Neural cell (in vitro differentiated cells): ENCODE measurements at regions not wholly inside any gene's neighbourhood (a gene's known extent, or its start where the extent isn't known, plus 50 kb on each side); places are given as distances from the start of the nearest gene placed in this dataset.

Source experiments
- H2AFZ ChIP-seq: fragments of 200-600, 300-800 bp; sonication (generic), shearing (Covaris generic); 2 replicates; pipeline ENCODE4 v1.6.0; 2014; ENCODE audit warnings: low read depth, mild to moderate bottlenecking, antibody characterized with exemption, low read length, moderate library complexity
- H3F3A ChIP-seq: fragments of 200-600 bp; shearing (Covaris generic); 2 replicates; pipeline ENCODE4 v1.6.1; 2016; ENCODE audit warnings: mild to moderate bottlenecking, moderate library complexity, mixed read lengths, antibody characterized with exemption, low read length; ENCODE audit not compliant: insufficient read depth, poor library complexity, severe bottlenecking
- H3K27ac ChIP-seq: fragments of 200-600, 300-800 bp; sonication (generic), shearing (Covaris generic); 2 replicates; pipeline ENCODE4 v1.5.1; 2014; ENCODE audit warnings: mild to moderate bottlenecking, low read length, moderate library complexity
- H3K27me3 ChIP-seq: fragments of 300-800, 200-600 bp; sonication (generic), shearing (Covaris generic); 2 replicates; pipeline ENCODE4 v1.6.0; 2014; ENCODE audit warnings: mild to moderate bottlenecking, low read depth, low read length, moderate library complexity; ENCODE audit not compliant: insufficient read depth
- H3K36me3 ChIP-seq: fragments of 300-800, 200-600 bp; sonication (generic), shearing (Covaris generic); 2 replicates; pipeline ENCODE4 v1.5.1; 2014; ENCODE audit warnings: mild to moderate bottlenecking, antibody characterized with exemption, low read length, moderate library complexity; ENCODE audit not compliant: insufficient read depth
- H3K4me2 ChIP-seq: fragments of 300-800, 200-600 bp; sonication (generic), shearing (Covaris generic); 2 replicates; pipeline ENCODE4 v1.6.0; 2014; ENCODE audit warnings: mild to moderate bottlenecking, low read length
- H3K4me3 ChIP-seq: fragments of 300-800, 200-600 bp; sonication (generic), shearing (Covaris generic); 2 replicates; pipeline ENCODE4 v1.5.1; 2014; ENCODE audit warnings: mild to moderate bottlenecking, low read length, moderate library complexity
- H3K79me2 ChIP-seq: fragments of 200-600 bp; shearing (Covaris generic); replicated peaks from 2 replicates; pipeline ENCODE4 v1.6.0; 2014; ENCODE audit warnings: mild to moderate bottlenecking, low read length, moderate library complexity; ENCODE audit not compliant: insufficient read depth
- H3K9ac ChIP-seq: fragments of 300-800, 200-600 bp; sonication (generic), shearing (Covaris generic); 2 replicates; pipeline ENCODE4 v1.6.1; 2016; ENCODE audit warnings: mild to moderate bottlenecking, low read length, mixed read lengths
- H3K9me2 ChIP-seq: fragments of 200-600 bp; shearing (Covaris generic); 2 replicates; pipeline ENCODE4 v1.6.1; 2016; ENCODE audit warnings: mild to moderate bottlenecking, low read length, mixed read lengths; ENCODE audit not compliant: insufficient read depth
- H3K9me3 ChIP-seq: fragments of 200-600, 300-800 bp; sonication (generic), shearing (Covaris generic); 2 replicates; pipeline ENCODE4 v1.6.1; 2016; ENCODE audit warnings: mild to moderate bottlenecking, mixed run types, low read length, moderate library complexity, mixed read lengths
- H4K20me1 ChIP-seq: fragments of 200-600 bp; shearing (Covaris generic); 2 replicates; pipeline ENCODE4 v1.6.1; 2016; ENCODE audit warnings: mild to moderate bottlenecking, mixed run types; ENCODE audit not compliant: insufficient read depth
- CTCF ChIP-seq: fragments of 450-650 bp; IDR thresholded peaks from 2 replicates; pipeline ENCODE4 v1.5.1; 2014; ENCODE audit warnings: antibody characterized with exemption, mild to moderate bottlenecking, moderate library complexity; ENCODE audit not compliant: poor library complexity, severe bottlenecking
- EP300 ChIP-seq: fragments of 450-650 bp; conservative IDR thresholded peaks from 2 replicates; pipeline ENCODE4 v1.6.1; 2014; ENCODE audit warnings: antibody characterized with exemption, mild to moderate bottlenecking, moderate library complexity; ENCODE audit not compliant: poor library complexity, severe bottlenecking
- EZH2 ChIP-seq: fragments of 200-600, 300-800 bp; shearing (Covaris generic), sonication (generic); IDR thresholded peaks from 2 replicates; pipeline ENCODE4 v1.6.1; 2014; ENCODE audit warnings: antibody characterized with exemption, low read length, borderline replicate concordance, mild to moderate bottlenecking; ENCODE audit not compliant: insufficient read depth, poor library complexity, severe bottlenecking
- MXI1 ChIP-seq: fragments of 450-650 bp; conservative IDR thresholded peaks from 2 replicates; pipeline ENCODE4 v1.6.1; 2014; ENCODE audit warnings: antibody characterized with exemption, mild to moderate bottlenecking; ENCODE audit not compliant: poor library complexity, severe bottlenecking
- POLR2AphosphoS5 ChIP-seq: IDR thresholded peaks from 2 replicates; pipeline ENCODE4 v1.6.1; 2012
- RAD21 ChIP-seq: fragments of 450-650 bp; conservative IDR thresholded peaks from 2 replicates; pipeline ENCODE4 v1.6.1; 2014; ENCODE audit warnings: antibody characterized with exemption, mild to moderate bottlenecking, moderate library complexity
- REST ChIP-seq: IDR thresholded peaks from 2 replicates; pipeline ENCODE4 v1.6.1; 2012; ENCODE audit warnings: borderline replicate concordance
- SMC3 ChIP-seq: fragments of 450-650 bp; conservative IDR thresholded peaks from 2 replicates; pipeline ENCODE4 v1.6.1; 2014; ENCODE audit warnings: antibody characterized with exemption, mild to moderate bottlenecking, moderate library complexity; ENCODE audit not compliant: poor library complexity
- TAF1 ChIP-seq: IDR thresholded peaks from 2 replicates; pipeline ENCODE4 v1.6.1; 2012; ENCODE audit warnings: low read depth

- Histone ChIP-seq H3K79me2 (no peaks in the 10 kb centered on the region), H3K4me2 (no peak overlapping the region), H3K9ac (no peak overlapping the region), H3K9me3 (no peaks in the 10 kb centered on the region), H3K27me3 (no peaks in the 10 kb centered on the region), H3F3A (no peaks in the 10 kb centered on the region), H4K20me1 (no peaks in the 10 kb centered on the region), H3K9me2 (no peaks in the 10 kb centered on the region), H3K4me3 (no peak overlapping the region), H3K36me3 (no peaks in the 10 kb centered on the region), H2AFZ (no peak overlapping the region), H3K27ac (no peak overlapping the region)
- TF ChIP-seq RAD21 (no peak), SMC3 (no peak), EZH2 (no peak), TAF1 (no peak), REST (no peak)
Observed at GRCh38 chr18:43671431-43671830, 394.1 kb upstream of the SYT4 start.

DNA sequence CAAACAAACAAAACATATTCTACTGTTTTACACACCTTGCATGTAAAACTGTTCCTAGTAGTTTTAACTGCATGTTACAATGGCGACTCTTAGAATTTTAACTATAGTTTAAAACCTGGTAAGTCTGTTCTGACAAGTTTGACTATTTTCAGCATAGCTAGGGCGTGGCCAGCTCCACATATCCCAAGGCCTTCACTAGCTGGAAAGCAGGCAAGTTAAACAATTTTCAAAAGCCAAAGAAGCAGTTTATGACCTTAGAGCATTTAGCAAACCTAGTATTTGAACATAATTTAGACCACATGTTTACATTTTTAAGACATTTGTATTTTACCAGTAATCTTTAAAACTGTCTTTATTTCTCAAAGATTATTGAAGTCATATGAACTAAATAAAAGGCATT is 402.8 kb upstream of the SYT4 start:
- Histone ChIP-seq H4K20me1 (no peaks in the 10 kb centered on the region), H3K9me2 (no peaks in the 10 kb centered on the region), H3K27me3 (no peaks in the 10 kb centered on the region), H3K9me3 (no peaks in the 10 kb centered on the region), H2AFZ (no peak overlapping the region), H3K4me2 (no peak overlapping the region), H3K9ac (no peak overlapping the region), H3K4me3 (no peak overlapping the region), H3K36me3 (no peaks in the 10 kb centered on the region), H3K27ac (no peak overlapping the region), H3K79me2 (no peaks in the 10 kb centered on the region), H3F3A (no peaks in the 10 kb centered on the region)
- no peak for TF ChIP-seq MXI1
- TF ChIP-seq REST: no peak
- TF ChIP-seq SMC3: no peak
- no peak for TF ChIP-seq CTCF
- no peak for TF ChIP-seq POLR2AphosphoS5
- TF ChIP-seq EP300: no peak
- no peak for TF ChIP-seq RAD21
- TF ChIP-seq TAF1: no peak
- TF ChIP-seq EZH2: no peak
